HepG2 (cell line): ENCODE measurements at regions not wholly inside any gene's neighbourhood (a gene's known extent, or its start where the extent isn't known, plus 50 kb on each side); places are given as distances from the start of the nearest gene placed in this dataset.

Experiments
- CREB1 ChIP-seq, 2 experiments: fragments of 450-650 bp in 1 of 2; IDR thresholded peaks; 2 replicates each; pipeline ENCODE4 v1.6.1; 2016 to 2017; ENCODE audit warnings: control low read depth in 1 of 2, mild to moderate bottlenecking in 1 of 2, missing compliant biosample characterization in 1 of 2, missing genetic modification characterization in 1 of 2
- CTCF ChIP-seq: sonication (generic); formaldehyde crosslinking; IDR thresholded peaks from 2 replicates; pipeline ENCODE4 v1.5.0; 2020; ENCODE audit warnings: mild to moderate bottlenecking, missing genetic modification reagents, moderate library complexity
- FOXP4 ChIP-seq: sonication (generic); formaldehyde crosslinking; IDR thresholded peaks from 2 replicates; pipeline ENCODE4 v1.4.0; 2020; ENCODE audit warnings: missing genetic modification reagents
- SP1 ChIP-seq, 2 experiments: fragments of 450-650 bp in 1 of 2; sonication (generic) in 1 of 2; formaldehyde crosslinking in 1 of 2; IDR thresholded peaks; 2 replicates each; pipeline versions ENCODE4 v1.4.0 to v1.6.1; 2016 to 2020; ENCODE audit warnings: missing genetic modification reagents in 1 of 2
- TCF7L2 ChIP-seq: IDR thresholded peaks from 2 replicates; pipeline ENCODE4 v1.6.1; 2011; ENCODE audit warnings: mild to moderate bottlenecking, low read depth, low read length, moderate library complexity
- ZBTB21 ChIP-seq: sonication (generic); formaldehyde crosslinking; IDR thresholded peaks from 2 replicates; pipeline ENCODE4 v1.4.0; 2020; ENCODE audit warnings: missing genetic modification reagents
- ZNF839 ChIP-seq: sonication (generic); formaldehyde crosslinking; IDR thresholded peaks from 2 replicates; pipeline ENCODE4 v1.4.0; 2020; ENCODE audit warnings: missing genetic modification reagents, mild to moderate bottlenecking, borderline replicate concordance
- ZSCAN30 ChIP-seq: sonication (generic); formaldehyde crosslinking; IDR thresholded peaks from 2 replicates; pipeline ENCODE4 v1.5.0; 2020; ENCODE audit warnings: mild to moderate bottlenecking, missing genetic modification reagents
- TF ChIP-seq, protein P1 (sequence below), 2 experiments: sonication (generic) in 1 of 2; formaldehyde crosslinking in 1 of 2; IDR thresholded peaks; 2 replicates each; pipeline versions ENCODE4 v1.4.0 to v1.6.1; 2018 to 2020; ENCODE audit warnings: missing genetic modification reagents in 2 of 2, borderline replicate concordance in 1 of 2, low read depth in 1 of 2, mild to moderate bottlenecking in 1 of 2, missing biosample characterization in 1 of 2

DNA sequence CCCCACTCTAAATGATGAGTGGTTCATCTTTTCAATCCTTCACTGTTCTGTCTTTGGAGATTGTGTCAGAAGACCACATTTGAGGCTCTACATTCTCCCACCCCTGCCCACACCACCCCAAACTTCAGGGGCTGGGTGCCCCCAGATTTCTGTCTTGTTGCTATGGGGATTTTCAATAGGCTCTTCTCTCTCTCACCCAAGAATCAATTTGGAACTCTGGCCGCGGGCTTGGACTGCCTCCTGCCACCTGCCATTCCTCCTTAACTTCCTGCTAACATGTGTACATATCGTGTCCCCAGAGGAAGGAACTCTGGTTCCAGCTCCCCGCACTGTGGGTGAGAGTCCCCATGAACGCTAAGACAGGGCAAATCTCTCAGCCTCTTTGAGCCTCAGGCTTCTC is 67.4 kb upstream of the LARS2 start:
- TF ChIP-seq FOXP4 (no peak), CREB1 (IDR thresholded peaks at IDR 0.05) (no peak), CREB1 (CRISPR knock-in tag; IDR thresholded peaks at IDR 0.05) (no peak), ZBTB21 (no peak), ZNF839 (CRISPR knock-in tag) (no peak), CTCF (CRISPR knock-in tag) (no peak), TCF7L2 (no peak), SP1 (IDR thresholded peaks at IDR 0.05) (no peak), SP1 (CRISPR knock-in tag; IDR thresholded peaks at IDR 0.05) (no peak), ZSCAN30 (CRISPR knock-in tag) (no peak)
- TF ChIP-seq, protein P1, sequence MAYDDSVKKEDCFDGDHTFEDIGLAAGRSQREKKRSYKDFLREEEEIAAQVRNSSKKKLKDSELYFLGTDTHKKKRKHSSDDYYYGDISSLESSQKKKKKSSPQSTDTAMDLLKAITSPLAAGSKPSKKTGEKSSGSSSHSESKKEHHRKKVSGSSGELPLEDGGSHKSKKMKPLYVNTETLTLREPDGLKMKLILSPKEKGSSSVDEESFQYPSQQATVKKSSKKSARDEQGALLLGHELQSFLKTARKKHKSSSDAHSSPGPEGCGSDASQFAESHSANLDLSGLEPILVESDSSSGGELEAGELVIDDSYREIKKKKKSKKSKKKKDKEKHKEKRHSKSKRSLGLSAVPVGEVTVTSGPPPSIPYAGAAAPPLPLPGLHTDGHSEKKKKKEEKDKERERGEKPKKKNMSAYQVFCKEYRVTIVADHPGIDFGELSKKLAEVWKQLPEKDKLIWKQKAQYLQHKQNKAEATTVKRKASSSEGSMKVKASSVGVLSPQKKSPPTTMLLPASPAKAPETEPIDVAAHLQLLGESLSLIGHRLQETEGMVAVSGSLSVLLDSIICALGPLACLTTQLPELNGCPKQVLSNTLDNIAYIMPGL (CRISPR knock-in tag; IDR thresholded peaks at IDR 0.05; ENCODE audit: borderline replicate concordance in 1 of 2, low read depth in 1 of 2): no peak
